ENCODE measurements at regions not wholly inside any gene's neighbourhood (a gene's known extent, or its start where the extent isn't known, plus 50 kb on each side); places are given as distances from the start of the nearest gene placed in this dataset.

- Mint-ChIP-seq H3K4me3 (no peak overlapping the region), H3K27ac (no peak overlapping the region), H3K36me3 (no peaks in the 10 kb centered on the region), H3K9me3 (no peaks in the 10 kb centered on the region), H3K27me3 (no peaks in the 10 kb centered on the region), H3K4me1 (no peaks in the 10 kb centered on the region)
- no peak overlapping the region for H3K4me3 ChIP-seq (ENCODE audit: low read depth, low read length)
- H3K9me3 ChIP-seq (ENCODE audit: control insufficient read depth in 2 of 2, low read length in 2 of 2): no peaks in the 10 kb centered on the region
- no peaks in the 10 kb centered on the region for H3K36me3 ChIP-seq (ENCODE audit: control insufficient read depth, insufficient read depth, low read length)
- no peaks in the 10 kb centered on the region for H3K27me3 ChIP-seq (ENCODE audit: control insufficient read depth, insufficient read depth, low read length)
- no peaks in the 10 kb centered on the region for H3K4me1 ChIP-seq (ENCODE audit: control insufficient read depth, insufficient read depth, low read length, poor library complexity, severe bottlenecking)
- DNase-seq (no peak), ATAC-seq (ENCODE audit: low read depth in 2 of 2) (no peak)
- H3K27ac ChIP-seq (ENCODE audit: insufficient read depth, low read length, poor library complexity, severe bottlenecking): no peak overlapping the region
These were observed 65.6 kb upstream of the RRP15 start for GRCh38 chr1:218219460-218219859.

GRCh38 chr1:218224101-218224500, 61.0 kb upstream of the RRP15 start:
- DNase-seq: no peak
- no peak overlapping the region for H3K4me3 ChIP-seq (ENCODE audit: low read depth, low read length)
- no peak overlapping the region for H3K27ac ChIP-seq (ENCODE audit: insufficient read depth, low read length, poor library complexity, severe bottlenecking)
- no peaks in the 10 kb centered on the region for H3K36me3 ChIP-seq (ENCODE audit: control insufficient read depth, insufficient read depth, low read length)
- no peak overlapping the region for H3K27ac Mint-ChIP-seq
- H3K4me3 Mint-ChIP-seq: no peak overlapping the region
- H3K9me3 ChIP-seq (ENCODE audit: control insufficient read depth in 2 of 2, low read length in 2 of 2): no peaks in the 10 kb centered on the region
- no peaks in the 10 kb centered on the region for H3K4me1 Mint-ChIP-seq
- no peaks in the 10 kb centered on the region for H3K9me3 Mint-ChIP-seq
- no peak for ATAC-seq (ENCODE audit: low read depth in 2 of 2)
- no peaks in the 10 kb centered on the region for H3K4me1 ChIP-seq (ENCODE audit: control insufficient read depth, insufficient read depth, low read length, poor library complexity, severe bottlenecking)
- no peaks in the 10 kb centered on the region for H3K36me3 Mint-ChIP-seq
- H3K27me3 Mint-ChIP-seq: no peaks in the 10 kb centered on the region
- no peaks in the 10 kb centered on the region for H3K27me3 ChIP-seq (ENCODE audit: control insufficient read depth, insufficient read depth, low read length)

- ATAC-seq (ENCODE audit: low read depth in 2 of 2) (no peak), DNase-seq (no peak)
- no peak overlapping the region for H3K27ac Mint-ChIP-seq
- H3K4me3 Mint-ChIP-seq: no peak overlapping the region
- H3K4me1 ChIP-seq (ENCODE audit: control insufficient read depth, insufficient read depth, low read length, poor library complexity, severe bottlenecking): no peaks in the 10 kb centered on the region
- H3K4me3 ChIP-seq (ENCODE audit: low read depth, low read length): no peak overlapping the region
- H3K36me3 ChIP-seq (ENCODE audit: control insufficient read depth, insufficient read depth, low read length): no peaks in the 10 kb centered on the region
- no peak overlapping the region for H3K27ac ChIP-seq (ENCODE audit: insufficient read depth, low read length, poor library complexity, severe bottlenecking)
- no peaks in the 10 kb centered on the region for H3K9me3 ChIP-seq (ENCODE audit: control insufficient read depth in 2 of 2, low read length in 2 of 2)
- H3K9me3 Mint-ChIP-seq: no peaks in the 10 kb centered on the region
- no peaks in the 10 kb centered on the region for H3K27me3 Mint-ChIP-seq
- H3K36me3 Mint-ChIP-seq: no peaks in the 10 kb centered on the region
- H3K27me3 ChIP-seq (ENCODE audit: control insufficient read depth, insufficient read depth, low read length): no peaks in the 10 kb centered on the region
- no peaks in the 10 kb centered on the region for H3K4me1 Mint-ChIP-seq
These were observed 59.1 kb upstream of the RRP15 start for GRCh38 chr1:218226005-218226404.
